Left ventricle myocardium inferior (tissue), 1 donor: ENCODE measurements at regions not wholly inside any gene's neighbourhood (a gene's known extent, or its start where the extent isn't known, plus 50 kb on each side); places are given as distances from the start of the nearest gene placed in this dataset.

Experiments
- DNase-seq: peaks from one replicate; pipeline ENCODE4 v3.0.0-alpha.2; 2020
- H3K27ac ChIP-seq: fragments of 200-600 bp; replicated peaks from 2 replicates; pipeline ENCODE4 v1.8.0; 2021
- H3K27me3 ChIP-seq: fragments of 200-600 bp; 2 replicates; pipeline ENCODE4 v1.8.0; 2021; ENCODE audit warnings: low read depth
- H3K36me3 ChIP-seq: fragments of 200-600 bp; 2 replicates; pipeline ENCODE4 v1.8.0; 2021
- H3K4me1 ChIP-seq: fragments of 200-600 bp; 2 replicates; pipeline ENCODE4 v1.8.0; 2021
- H3K4me3 ChIP-seq: fragments of 200-600 bp; 2 replicates; pipeline ENCODE4 v1.8.0; 2021; ENCODE audit warnings: mild to moderate bottlenecking, moderate library complexity
- H3K9me3 ChIP-seq: fragments of 200-600 bp; replicated peaks from 2 replicates; pipeline ENCODE4 v1.8.0; 2021
- CTCF ChIP-seq: fragments of 200-600 bp; IDR thresholded peaks from 2 replicates; pipeline ENCODE4 v1.8.0; 2021; ENCODE audit warnings: antibody characterized with exemption, mild to moderate bottlenecking, borderline replicate concordance
- intact Hi-C: fragments of 100-400 bp; cut with micrococcal nuclease; formaldehyde crosslinking; loops from one replicate; pipeline ENCODE4 v1.11.0; 2022
- donor health status: DM: no; HTN: yes; CAD: no; lungs with severe emphysema.

DNA sequence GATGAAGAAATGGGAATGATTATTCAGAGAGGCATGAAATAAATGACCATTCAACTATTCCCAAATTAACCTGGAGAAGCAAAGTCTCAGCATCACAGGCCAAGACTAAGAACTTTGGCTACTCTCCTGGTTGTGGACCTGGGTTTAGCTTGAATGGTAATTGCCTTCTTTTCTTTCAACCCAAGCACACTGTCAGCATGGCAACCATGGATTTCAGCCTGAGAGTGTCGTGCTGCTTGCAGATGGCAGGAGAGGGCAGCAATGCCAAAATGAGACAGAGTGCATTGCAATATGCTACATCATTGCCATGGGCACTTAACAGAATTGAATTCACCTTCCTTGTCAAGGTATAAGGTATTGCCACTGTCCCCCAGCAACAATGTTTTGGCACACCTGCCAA, 767.2 kb downstream of the REEP3 start:
- TF ChIP-seq CTCF: no peak
- Histone ChIP-seq H3K27me3 (no peaks in the 10 kb centered on the region), H3K4me1 (no peaks in the 10 kb centered on the region), H3K27ac (no peak overlapping the region), H3K4me3 (no peak overlapping the region), H3K36me3 (no peaks in the 10 kb centered on the region), H3K9me3 (no peaks in the 10 kb centered on the region)
- DNase-seq: no peak
- intact Hi-C loops: no loop called here

DNA sequence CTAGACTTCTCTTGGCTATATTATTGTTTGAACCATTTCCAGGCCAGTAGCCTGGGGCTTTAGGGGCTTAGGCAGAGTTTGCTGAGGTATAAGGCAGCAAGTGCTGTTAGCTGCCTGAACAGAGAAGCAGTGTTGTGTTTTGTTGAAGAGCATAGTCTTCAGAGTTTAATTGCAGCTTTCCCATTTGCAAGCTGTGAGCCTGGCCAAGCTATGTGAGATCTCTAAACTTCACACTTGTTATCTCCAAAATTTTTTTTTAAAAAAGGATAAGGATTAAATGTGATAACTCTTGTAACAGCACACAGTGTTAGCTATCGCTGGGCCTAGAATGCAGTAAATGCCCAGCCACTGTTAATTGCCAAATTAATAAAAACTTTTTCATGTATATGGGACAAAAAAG, 782.4 kb downstream of the REEP3 start:
- no peak for DNase-seq
- TF ChIP-seq CTCF: no peak
- Histone ChIP-seq H3K36me3 (no peaks in the 10 kb centered on the region), H3K27me3 (no peaks in the 10 kb centered on the region), H3K9me3 (no peaks in the 10 kb centered on the region), H3K4me1 (no peaks in the 10 kb centered on the region), H3K4me3 (no peak overlapping the region), H3K27ac (no peak overlapping the region)
- intact Hi-C loops: no loop called here

DNA sequence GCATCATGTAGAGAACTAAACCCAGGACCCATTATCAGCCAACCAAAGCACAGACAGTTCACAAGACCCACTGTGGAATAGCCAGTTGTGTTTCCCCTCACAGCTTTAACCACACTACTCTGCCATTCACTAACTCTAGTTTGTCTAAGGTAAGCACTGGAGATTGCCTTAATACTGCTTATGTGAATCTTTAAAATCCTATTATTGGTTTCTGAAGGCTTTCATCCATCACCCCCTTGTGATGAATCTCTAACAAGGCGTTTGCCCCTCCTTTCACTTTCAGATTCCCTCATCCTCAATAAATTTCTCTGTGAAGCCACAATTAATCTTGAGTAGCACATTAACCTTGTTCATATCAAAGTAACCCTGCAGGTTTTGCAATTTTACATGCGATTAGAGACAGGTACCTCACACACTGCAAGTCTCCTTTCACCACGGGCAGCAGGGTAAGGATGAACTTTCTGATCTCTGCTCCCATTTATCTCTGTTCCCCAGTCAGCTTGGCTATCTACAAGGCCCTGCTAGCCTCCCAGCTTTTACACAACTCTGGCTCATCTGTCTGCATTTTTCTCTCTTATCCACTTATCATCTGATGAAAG, 785.6 kb downstream of the REEP3 start:
- Histone ChIP-seq H3K4me1 (no peaks in the 10 kb centered on the region), H3K27me3 (no peaks in the 10 kb centered on the region), H3K9me3 (no peaks in the 10 kb centered on the region), H3K4me3 (no peak overlapping the region), H3K27ac (no peak overlapping the region), H3K36me3 (no peaks in the 10 kb centered on the region)
- TF ChIP-seq CTCF: no peak
- DNase-seq: no peak
- intact Hi-C loops: no loop called here

- Histone ChIP-seq H3K4me1 (no peaks in the 10 kb centered on the region), H3K4me3 (no peak overlapping the region)
These were observed 791.7 kb downstream of the REEP3 start for GRCh38 chr10:64312876-64313275.

GRCh38 chr10:64313967-64314366, 792.8 kb downstream of the REEP3 start:
- Histone ChIP-seq H3K36me3 (no peaks in the 10 kb centered on the region), H3K4me1 (no peaks in the 10 kb centered on the region), H3K27me3 (no peaks in the 10 kb centered on the region), H3K4me3 (no peak overlapping the region), H3K9me3 (no peaks in the 10 kb centered on the region), H3K27ac (no peak overlapping the region)
- intact Hi-C loops: no loop called here
- no peak for DNase-seq
- TF ChIP-seq CTCF: no peak

More at GRCh38 chr10:64312876-64313275, 791.7 kb downstream of the REEP3 start:
- Histone ChIP-seq H3K27ac (no peak overlapping the region), H3K36me3 (no peaks in the 10 kb centered on the region), H3K27me3 (no peaks in the 10 kb centered on the region), H3K9me3 (no peaks in the 10 kb centered on the region)
- no peak for TF ChIP-seq CTCF
- no peak for DNase-seq
- intact Hi-C loops: no loop called here
